ENCODE measurements at regions not wholly inside any gene's neighbourhood (a gene's known extent, or its start where the extent isn't known, plus 50 kb on each side); places are given as distances from the start of the nearest gene placed in this dataset.
A peak's percentile ranks its signal among the peaks of the same experiment; 100 is the strongest.

- Histone ChIP-seq H3K27me3 (ENCODE audit: control insufficient read depth in 4 of 4, insufficient read depth in 4 of 4, low read length in 3 of 4) (no peaks in the 10 kb centered on the region), H3K9ac (ENCODE audit: low read depth in 1 of 2, low read length in 2 of 2) (peak overlapping the region in 1 of 2 donors; percentile 64), H3K9me3 (ENCODE audit: control insufficient read depth in 4 of 4, low read length in 3 of 4) (peaks cover 0 to 3% (median 0%) of the 10 kb centered on the region in 4 donors), H3K4me1 (ENCODE audit: control insufficient read depth in 4 of 4, insufficient read depth in 4 of 4, low read length in 3 of 4) (peaks cover 9 to 38% (median 18%) of the 10 kb centered on the region in 4 donors), H3K27ac (ENCODE audit: low read depth in 1 of 2, low read length in 2 of 2) (peak overlapping the region; percentile 84 to 86), H3K4me3 (ENCODE audit: low read depth in 1 of 3, low read length in 3 of 3) (no peak overlapping the region), H3K36me3 (ENCODE audit: control insufficient read depth in 4 of 4, insufficient read depth in 3 of 4, low read depth in 1 of 4, low read length in 3 of 4) (no peaks in the 10 kb centered on the region)
- TF ChIP-seq NR2F2 (IDR thresholded peaks at IDR 0.05) (no peak), HNF4G (IDR thresholded peaks at IDR 0.05) (no peak), SP1 (IDR thresholded peaks at IDR 0.05) (no peak)
- TF ChIP-seq, protein P1, sequence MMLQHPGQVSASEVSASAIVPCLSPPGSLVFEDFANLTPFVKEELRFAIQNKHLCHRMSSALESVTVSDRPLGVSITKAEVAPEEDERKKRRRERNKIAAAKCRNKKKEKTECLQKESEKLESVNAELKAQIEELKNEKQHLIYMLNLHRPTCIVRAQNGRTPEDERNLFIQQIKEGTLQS (IDR thresholded peaks at IDR 0.05), result no peak
- WGBS, result 46% methylated on average over 3 of the region's 3 CpGs
- DNase-seq (ENCODE audit: low spot score), result no peak
Observed at GRCh38 chr21:38958323-38958705, 152.6 kb downstream of the ETS2 start.

DNA sequence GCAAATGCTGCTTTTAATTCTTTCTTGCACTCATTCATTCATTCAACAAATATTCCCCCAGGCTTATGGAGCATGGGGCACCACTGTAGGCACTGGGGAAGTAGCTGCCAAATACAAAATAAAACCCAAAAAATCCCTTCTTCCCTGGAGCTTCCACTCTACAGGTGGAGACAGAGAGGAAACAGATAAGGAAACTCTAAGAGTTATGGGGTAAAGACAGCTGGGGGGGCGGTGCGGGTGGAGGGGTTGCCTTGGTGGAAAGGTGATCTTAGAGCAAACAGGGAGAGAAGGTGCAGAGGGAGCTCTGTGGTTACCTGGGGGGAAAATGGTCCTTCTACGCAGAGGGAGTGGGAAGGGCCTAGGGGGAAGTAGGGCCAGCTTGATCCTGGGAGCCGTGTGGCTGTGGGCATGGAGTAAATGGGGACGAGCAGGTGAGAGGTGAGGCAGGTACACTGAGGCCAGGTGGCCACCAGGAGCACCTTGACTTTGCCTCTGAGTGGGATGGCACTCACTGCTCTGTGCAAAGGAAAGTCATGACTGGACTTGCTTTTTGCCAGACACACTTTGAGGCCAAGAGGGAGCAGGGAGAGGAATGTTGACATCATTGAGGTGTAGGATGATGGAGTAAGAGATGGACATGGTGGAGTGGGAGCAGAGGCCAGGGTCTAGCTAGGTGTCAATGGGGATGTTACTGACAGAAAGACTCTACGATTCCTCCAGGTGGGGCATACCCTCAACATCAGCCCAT is 152.0 kb downstream of the ETS2 start:
- TF ChIP-seq YY1 (IDR thresholded peaks at IDR 0.05), result no peak
- TF ChIP-seq, protein P2, sequence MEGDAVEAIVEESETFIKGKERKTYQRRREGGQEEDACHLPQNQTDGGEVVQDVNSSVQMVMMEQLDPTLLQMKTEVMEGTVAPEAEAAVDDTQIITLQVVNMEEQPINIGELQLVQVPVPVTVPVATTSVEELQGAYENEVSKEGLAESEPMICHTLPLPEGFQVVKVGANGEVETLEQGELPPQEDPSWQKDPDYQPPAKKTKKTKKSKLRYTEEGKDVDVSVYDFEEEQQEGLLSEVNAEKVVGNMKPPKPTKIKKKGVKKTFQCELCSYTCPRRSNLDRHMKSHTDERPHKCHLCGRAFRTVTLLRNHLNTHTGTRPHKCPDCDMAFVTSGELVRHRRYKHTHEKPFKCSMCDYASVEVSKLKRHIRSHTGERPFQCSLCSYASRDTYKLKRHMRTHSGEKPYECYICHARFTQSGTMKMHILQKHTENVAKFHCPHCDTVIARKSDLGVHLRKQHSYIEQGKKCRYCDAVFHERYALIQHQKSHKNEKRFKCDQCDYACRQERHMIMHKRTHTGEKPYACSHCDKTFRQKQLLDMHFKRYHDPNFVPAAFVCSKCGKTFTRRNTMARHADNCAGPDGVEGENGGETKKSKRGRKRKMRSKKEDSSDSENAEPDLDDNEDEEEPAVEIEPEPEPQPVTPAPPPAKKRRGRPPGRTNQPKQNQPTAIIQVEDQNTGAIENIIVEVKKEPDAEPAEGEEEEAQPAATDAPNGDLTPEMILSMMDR (IDR thresholded peaks at IDR 0.05; ENCODE audit: low read depth, low read length, missing input control), result no peak
- TF ChIP-seq, protein P3, sequence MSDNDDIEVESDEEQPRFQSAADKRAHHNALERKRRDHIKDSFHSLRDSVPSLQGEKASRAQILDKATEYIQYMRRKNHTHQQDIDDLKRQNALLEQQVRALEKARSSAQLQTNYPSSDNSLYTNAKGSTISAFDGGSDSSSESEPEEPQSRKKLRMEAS (IDR thresholded peaks at IDR 0.05), result no peak
- TF ChIP-seq HNF4A (conservative IDR thresholded peaks at IDR 0.05), result no peak
- TF ChIP-seq FOXA1 (IDR thresholded peaks at IDR 0.05), result no peak
- TF ChIP-seq HNF4G (IDR thresholded peaks at IDR 0.05), result no peak
- TF ChIP-seq ZBTB33 (IDR thresholded peaks at IDR 0.05), result no peak
- TF ChIP-seq RAD21 (IDR thresholded peaks at IDR 0.05), result no peak
- TF ChIP-seq, protein P1 (IDR thresholded peaks at IDR 0.05), result no peak
- no peak for TF ChIP-seq JUND (IDR thresholded peaks at IDR 0.05)
- TF ChIP-seq TAF1 (conservative IDR thresholded peaks at IDR 0.05), result no peak
- TF ChIP-seq EGR1 (IDR thresholded peaks at IDR 0.05; ENCODE audit: low read depth in 2 of 2), result no peak
- TF ChIP-seq, protein P4, sequence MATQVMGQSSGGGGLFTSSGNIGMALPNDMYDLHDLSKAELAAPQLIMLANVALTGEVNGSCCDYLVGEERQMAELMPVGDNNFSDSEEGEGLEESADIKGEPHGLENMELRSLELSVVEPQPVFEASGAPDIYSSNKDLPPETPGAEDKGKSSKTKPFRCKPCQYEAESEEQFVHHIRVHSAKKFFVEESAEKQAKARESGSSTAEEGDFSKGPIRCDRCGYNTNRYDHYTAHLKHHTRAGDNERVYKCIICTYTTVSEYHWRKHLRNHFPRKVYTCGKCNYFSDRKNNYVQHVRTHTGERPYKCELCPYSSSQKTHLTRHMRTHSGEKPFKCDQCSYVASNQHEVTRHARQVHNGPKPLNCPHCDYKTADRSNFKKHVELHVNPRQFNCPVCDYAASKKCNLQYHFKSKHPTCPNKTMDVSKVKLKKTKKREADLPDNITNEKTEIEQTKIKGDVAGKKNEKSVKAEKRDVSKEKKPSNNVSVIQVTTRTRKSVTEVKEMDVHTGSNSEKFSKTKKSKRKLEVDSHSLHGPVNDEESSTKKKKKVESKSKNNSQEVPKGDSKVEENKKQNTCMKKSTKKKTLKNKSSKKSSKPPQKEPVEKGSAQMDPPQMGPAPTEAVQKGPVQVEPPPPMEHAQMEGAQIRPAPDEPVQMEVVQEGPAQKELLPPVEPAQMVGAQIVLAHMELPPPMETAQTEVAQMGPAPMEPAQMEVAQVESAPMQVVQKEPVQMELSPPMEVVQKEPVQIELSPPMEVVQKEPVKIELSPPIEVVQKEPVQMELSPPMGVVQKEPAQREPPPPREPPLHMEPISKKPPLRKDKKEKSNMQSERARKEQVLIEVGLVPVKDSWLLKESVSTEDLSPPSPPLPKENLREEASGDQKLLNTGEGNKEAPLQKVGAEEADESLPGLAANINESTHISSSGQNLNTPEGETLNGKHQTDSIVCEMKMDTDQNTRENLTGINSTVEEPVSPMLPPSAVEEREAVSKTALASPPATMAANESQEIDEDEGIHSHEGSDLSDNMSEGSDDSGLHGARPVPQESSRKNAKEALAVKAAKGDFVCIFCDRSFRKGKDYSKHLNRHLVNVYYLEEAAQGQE (IDR thresholded peaks at IDR 0.05), result no peak
- Histone ChIP-seq H3K36me3 (ENCODE audit: control insufficient read depth in 4 of 4, insufficient read depth in 3 of 4, low read depth in 1 of 4, low read length in 3 of 4) (no peaks in the 10 kb centered on the region), H3K27me3 (ENCODE audit: control insufficient read depth in 4 of 4, insufficient read depth in 4 of 4, low read length in 3 of 4) (no peaks in the 10 kb centered on the region), H3K9ac (ENCODE audit: low read depth in 1 of 2, low read length in 2 of 2) (no peak overlapping the region), H3K4me3 (ENCODE audit: low read depth in 1 of 3, low read length in 3 of 3) (no peak overlapping the region), H3K4me1 (ENCODE audit: control insufficient read depth in 4 of 4, insufficient read depth in 4 of 4, low read length in 3 of 4) (peaks cover 9 to 38% (median 18%) of the 10 kb centered on the region in 4 donors), H3K27ac (ENCODE audit: low read depth in 1 of 2, low read length in 2 of 2) (peak overlapping the region in 1 of 2 donors; percentile 86), H3K9me3 (ENCODE audit: control insufficient read depth in 4 of 4, low read length in 3 of 4) (peaks cover 0 to 3% (median 0%) of the 10 kb centered on the region in 4 donors)
- WGBS, result 81% methylated on average over 6 of the region's 6 CpGs
- no peak for DNase-seq (ENCODE audit: low spot score)
